Activated CD4-positive, alpha-beta T cell treated with anti-CD3 and anti-CD28 coated beads for 24 hours (primary cell): ENCODE measurements at regions not wholly inside any gene's neighbourhood (a gene's known extent, or its start where the extent isn't known, plus 50 kb on each side); places are given as distances from the start of the nearest gene placed in this dataset.

Source experiments
- DNase-seq, 2 donors: peaks; one replicate each; pipeline ENCODE4 v3.0.0-alpha.2; 2020; ENCODE audit warnings: low read depth in 2 of 2

DNA sequence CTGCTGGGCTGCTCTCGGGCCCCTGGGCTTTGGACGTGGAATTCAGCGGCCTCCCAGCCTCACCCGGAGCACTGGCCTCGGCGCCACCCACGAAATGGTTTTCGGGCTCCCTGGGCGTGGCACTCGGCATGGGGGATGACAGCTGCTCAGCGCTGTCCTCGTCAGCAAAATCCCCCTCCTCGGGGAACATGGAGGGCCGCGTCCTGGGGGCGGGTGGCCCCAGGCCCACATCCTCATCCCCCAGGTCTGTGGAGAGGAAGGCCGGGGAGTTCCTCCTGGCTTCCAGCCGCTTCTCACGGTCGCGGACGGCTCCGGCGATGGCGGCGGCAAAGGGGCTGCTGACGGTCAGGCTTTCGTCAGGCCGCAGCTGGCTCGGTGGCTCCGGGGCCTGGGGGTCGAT lies 88.4 kb downstream of the CTTN start:
- no peak for DNase-seq

DNA sequence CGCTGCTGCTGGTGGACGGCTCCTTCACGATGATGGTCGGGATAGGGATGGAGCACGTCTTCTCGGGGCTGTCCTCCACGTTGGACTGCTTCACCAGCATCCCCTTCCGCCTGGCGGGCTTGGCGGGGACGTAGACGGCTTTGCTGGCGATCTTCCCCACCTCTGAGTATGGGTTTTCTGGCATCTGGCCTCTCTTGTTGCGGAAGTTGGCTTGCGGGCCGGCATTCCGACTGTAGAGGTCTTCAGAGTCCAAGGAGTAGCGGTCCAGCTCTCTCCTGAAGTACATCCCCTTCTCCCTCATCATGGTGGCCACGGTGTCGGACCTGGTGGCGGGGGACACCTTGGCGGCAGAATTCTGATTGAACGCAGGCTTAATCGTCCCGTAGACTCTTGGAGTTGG lies 88.8 kb downstream of the CTTN start:
- DNase-seq: no peak

DNA sequence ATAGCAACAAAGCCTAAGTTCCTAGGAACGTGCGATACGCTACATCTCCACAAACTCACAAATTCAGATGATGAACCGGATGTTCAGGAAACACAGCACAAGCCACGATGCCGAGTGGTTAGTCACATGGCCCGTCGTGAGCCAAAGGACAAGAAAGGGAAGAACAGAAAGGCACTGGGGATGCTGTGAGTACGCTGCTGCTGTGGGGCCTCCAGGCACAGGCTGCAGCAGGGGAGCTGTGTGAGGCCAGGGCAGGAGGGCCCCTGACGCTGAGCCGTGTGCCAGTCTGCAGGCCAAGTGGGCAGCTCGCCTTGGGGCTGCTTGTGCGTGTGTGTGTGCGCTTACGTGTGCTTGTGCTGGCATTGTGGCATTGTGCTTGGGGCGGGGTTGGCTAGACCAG lies 89.4 kb downstream of the CTTN start:
- DNase-seq: no peak

DNA sequence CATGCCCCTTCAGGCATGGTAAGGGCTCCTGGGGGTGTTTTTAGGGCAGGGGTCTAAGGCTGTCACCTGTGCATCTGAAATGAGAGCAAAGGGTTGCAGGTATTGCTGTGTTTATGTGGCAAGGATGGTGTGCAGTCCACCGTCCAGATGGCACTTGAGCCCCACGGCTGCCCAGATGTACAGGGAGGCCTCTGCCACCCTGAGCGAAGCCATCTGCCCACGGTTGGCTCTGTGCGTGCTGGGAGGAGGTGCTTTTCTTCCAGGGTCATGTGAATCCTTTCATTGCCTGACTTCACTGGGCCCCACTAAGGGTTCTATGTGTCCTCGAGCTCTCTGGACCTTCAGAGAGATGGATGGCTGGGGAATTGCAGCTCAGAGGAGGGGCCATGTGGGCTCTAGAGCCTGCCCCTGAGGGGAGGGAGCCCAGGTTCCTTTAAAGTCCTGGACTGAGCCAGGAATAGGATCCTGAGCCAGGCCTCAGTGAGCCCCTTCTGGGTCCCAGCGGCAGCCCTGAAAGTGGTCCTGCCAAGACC lies 89.9 kb downstream of the CTTN start:
- no peak for DNase-seq

DNA sequence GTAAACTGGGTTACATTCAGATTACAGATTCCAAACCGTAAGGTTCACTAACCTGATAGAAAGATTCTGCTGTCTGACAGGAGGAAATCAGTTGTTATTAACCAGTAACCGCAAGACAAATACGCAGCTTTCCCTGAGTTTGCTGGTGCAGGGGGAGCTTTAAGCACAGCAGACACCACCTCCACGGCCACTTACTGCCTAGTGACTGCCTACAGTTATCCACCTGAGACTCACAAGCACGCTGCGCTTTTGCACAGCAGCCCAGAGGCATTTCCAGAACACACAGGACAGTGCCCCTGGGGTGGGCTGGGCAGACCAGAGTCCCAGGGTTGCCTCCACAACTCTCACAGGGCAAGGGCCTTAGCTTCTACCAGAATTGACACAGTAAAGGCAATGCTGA lies 90.9 kb downstream of the CTTN start:
- DNase-seq: no peak

DNA sequence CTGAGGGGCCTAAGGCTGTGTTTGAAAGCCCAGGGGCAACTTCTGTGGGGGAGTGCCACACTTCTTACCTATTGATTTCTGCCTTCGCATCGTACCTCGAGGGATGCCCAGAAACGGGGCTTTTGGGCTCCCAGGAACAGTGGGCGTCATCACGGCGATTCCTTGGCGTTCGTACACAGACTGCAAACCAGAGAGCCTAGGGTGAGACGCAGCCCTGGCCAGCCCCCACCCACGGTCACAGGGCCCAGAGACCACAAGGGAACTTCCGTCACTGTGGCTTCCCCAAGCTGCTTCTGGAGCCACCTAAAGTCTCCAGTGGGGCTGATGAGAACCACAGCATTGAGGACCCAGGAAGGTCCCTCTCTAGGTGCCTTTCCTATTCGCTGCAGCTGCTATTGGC lies 91.9 kb downstream of the CTTN start:
- DNase-seq: no peak

DNA sequence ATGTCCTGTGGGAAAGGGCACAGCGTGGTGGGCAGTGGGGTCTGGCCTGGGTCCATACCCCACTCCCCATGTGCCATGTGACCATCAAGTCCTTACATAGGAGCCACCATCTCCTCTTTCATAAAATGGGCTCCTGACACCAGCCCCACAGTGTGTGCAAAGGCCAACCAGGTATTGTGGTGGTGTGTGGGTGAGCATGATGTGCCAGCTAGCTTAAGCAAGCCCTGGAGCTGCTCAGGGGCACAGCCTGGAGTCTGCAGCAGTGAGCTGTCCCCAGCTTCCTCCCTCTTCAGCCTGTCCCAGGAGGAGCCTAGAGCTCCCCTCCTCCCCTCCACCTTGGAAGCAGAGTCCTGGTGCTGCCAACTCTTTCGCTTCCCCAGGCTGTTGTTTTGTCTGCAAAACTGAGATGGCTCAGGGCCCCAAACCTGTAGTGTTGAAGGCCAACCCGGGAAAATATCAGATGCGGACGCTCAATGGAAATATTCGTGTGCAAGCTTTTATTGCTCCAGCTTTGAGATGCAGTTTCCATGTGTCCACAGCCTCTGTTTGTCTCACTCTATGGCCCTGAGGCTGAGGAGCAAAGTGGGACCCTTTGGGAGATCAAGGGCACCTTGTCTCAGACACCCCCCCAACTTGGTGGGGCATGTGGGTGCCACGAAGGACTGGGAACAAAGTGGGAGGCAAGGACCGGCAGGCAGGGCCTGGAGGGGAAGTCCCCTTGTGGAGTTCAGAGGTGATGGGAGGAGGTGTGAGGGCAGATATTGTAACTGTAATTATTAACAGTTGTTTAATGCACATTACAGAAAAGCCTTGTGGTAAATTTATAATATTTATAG lies 92.6 kb downstream of the CTTN start:
- DNase-seq: no peak

DNA sequence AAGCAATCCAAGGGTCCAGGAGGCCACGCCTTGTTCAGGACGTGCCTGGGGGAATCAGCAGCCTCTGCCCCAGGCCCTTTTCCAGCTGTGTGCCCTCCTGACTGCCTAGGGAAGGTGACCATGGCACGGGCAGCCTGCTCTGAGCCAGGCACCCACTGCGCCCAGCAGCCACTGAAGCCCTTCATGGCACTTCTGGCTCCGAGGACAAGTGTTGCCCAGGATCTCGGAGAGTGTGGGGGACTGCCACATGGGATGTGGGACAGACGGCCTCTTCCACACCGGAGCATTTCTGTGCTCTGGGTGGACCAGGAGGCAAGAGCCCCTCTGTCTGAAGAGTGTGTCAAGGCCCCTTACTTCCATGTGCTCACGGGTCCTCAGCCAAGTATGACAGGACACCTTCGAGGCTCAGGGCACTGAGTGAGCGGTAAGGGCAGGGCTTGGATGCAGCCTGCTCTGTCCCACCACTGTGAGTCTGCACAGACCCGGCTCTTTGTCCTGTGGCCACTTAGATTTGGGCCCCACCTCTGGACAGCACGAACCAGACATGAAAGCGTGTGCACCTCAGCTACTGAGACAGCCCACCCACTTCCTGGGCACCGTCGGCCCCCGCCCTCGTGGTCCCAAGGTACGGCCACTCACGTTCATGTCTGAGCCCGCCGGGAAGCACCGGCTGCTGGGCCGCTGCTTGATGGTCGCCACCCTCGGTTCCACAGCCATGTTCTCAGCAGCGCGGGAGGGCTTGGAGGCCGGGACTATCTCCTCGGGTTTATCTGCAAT lies 93.6 kb downstream of the CTTN start:
- no peak for DNase-seq

DNA sequence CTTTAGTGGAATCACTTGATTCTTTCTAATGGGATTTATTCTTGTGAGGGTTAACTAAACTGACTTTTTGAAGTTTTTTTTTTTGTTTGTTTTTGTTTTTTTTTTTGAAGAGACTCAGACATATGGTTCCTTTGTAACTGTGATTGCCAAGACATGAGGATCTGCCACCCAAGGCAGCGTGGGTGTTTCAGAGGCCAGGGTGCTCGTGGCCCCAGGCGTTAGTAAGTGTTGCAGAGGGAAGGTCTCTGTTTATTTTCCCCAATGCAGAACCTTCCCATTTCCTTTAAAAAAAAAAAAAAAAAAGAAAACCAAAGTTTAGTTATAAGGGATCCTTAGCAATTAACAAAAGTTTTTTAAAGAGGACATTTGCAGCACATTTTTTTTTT lies 94.8 kb downstream of the CTTN start:
- DNase-seq: no peak

DNA sequence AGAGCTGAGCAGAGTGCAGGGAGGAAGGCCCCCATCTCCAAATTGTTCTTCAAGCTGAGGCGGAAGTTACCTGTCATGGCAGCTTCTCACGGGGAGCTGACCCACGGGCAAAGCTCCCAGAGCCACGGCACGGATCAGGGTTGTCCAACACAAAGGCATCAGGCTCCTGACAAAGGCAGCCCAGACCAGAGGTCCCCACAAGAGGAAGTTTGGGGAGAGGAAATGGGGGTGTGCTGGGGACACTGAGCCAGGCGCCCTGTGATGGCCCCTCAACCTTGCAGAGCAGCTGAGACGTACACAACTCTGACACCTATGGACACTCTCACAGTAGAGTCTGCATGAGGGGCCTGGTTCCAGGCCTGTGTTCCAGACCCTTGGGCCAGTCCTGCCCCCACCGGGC lies 95.6 kb downstream of the CTTN start:
- DNase-seq: no peak

DNA sequence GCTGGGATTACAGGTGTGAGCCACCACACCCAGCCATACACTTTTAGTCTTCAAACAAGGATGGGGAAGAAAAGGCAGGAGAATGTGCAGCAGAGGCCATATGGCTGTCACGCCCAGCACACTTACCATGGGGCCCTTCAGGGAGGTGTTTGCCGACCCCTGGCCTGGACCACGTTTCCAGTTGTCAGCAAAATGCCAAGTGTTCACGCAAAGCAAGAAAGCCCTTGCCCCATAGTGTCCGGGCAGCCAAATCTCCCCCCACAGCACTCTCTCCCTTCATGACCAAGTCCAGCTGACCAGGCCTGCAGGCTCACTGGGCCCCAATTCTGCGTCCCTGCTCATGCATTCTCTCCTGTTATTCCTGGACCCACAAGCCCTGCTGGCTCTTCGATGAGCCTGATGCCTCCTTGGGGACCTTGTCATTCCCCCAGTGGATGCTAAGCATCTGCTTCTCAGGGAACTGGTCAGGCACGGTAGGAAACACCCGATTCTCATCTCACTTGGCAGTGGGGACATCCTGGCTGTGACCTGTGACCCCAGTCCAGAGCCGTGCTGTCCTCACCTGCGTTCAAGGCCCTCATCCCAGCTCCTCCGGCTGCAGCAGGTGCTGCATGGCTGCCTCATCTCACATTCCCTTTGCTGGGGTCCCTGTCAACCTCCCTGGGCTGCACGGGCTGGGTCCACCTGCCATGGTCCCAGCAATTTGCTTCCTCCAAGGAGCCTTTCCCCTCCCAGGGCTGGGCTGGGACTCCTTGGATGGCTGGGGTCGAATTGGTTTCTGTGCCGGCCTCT lies 96.4 kb downstream of the CTTN start:
- no peak for DNase-seq

DNA sequence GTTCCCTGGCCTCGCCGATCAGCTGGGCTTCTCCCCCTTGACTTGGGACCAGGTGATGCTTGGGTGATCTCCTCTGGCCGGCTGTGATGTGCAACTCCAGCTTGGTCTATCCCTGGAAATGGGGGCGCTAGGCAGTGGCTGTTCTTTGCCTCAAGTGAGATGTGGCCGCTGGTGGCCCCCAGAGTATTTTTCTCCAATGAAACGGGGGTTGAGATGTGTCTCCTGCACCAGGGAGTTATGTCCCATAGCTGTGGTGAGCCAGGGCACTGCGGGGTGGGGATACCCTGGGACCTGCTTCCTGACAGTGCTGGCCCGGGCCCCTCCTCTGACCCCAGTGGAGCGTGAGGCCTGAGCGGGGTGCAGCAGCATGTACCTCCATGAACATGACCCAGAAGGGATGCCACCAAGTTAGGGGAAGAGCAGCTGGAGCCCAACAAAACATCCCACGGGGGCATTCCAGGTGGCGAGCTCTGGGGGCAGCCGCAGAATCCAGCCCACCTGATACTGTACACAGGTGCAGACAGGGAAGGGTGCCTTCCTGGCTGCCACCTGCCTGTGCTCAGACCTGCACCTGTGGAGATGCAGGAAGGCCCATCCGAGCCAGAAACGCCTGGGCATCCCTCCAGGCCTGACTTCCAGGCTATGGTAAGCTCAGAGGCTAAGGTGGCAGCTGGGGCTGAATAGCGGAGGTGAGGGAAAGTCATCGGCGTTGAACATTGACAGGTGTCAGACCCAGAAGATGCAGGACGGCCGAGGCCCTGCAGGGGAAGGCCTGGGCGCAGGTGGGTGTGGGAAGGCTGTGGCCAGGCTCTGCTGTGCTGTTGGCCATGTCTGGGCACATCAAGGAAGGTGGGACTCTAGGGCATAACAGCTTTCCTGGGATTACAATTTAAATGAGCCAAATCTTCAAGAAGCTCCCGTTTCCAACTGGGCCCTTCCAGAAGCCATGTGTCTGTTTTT lies 97.3 kb downstream of the CTTN start:
- no peak for DNase-seq

DNA sequence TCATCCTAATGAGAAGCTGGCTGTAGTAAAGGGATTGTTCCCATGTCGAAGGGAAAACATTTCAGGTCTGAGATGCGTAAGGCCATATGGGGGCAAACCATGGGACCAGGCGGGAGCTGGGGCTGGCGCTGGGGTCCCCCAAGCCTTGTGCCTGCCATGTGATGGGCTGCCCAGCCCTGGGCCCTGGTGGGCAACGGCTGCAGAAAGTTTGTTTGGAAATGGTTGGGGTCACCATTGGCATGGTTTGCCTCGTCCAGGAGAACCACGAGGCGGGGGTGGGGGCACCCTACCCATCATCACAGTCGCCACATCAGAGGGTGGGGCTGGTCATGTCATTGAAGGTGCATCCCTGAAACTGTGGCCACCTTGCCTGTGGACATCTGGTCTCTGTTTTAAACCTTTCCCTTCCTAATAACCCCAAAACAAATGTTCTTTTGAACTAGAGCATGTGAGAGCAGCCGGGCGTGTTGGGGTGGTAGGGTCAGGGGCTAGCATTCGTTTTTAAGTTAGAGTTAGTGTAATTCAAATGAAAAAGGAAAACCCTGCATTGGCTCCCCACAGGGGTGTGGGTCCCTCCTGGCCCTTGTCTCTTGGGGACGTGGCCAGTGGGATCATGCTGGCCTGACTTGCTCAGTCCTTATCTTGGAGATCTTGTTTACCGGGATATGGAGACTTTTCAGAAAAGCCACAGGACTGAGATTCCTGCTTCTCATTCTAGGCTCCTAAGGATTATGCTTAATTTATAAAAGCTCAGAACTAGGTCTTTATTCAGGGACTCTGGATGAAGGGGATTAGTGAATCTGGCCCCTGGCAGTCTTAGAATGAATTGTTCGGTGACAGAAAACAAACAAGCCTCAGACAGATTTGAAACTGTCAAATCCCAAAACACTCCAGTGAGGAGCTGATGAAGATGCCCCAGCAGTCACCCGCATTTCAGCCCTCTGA lies 98.5 kb downstream of the CTTN start:
- no peak for DNase-seq

DNA sequence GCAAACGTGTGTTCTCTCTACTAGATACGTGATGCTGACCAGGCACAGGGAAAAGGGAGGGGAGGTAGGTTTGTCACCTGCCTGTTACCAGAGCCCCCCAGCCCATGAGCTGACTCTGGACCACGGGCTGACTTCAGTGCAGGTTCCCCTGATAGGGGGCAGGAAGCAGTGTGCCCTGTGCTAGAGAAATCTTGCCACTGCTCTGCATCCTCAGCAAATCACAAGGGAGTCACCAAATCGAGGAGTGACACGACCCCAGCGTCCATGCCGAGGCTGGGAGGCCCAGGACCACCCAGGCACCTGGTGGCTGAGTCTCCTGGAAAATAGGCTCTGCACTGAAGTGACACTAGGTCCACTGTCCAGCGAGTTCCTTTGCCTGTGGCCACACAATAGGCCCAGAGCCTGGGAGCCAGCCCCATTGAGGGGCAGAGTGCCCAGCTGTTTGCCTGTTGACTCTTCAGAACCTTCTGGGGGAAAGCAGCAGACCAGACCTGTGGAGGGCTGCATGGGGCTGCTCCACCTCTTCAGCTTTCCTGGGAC lies 99.3 kb downstream of the CTTN start:
- DNase-seq: no peak

DNA sequence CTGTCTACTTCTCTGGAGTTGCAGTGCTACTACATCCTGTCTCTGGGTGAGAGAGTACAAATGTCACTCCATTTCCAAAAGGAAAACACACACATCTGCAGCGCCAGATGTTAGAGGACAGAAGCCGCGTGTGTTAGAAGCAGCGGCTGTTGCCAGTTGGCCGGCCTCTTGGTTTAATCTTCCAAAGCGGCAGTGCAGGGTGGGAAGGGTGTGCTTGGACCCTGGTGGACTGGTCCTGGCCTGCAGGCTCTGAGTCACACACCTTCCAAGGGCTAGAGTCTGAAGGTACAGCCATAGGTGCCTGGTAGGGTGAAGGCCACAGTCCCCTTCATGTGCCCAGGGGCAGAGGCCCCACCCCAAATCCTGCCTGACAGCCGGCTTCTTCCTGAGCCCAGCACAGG lies 99.8 kb downstream of the CTTN start:
- no peak for DNase-seq

DNA sequence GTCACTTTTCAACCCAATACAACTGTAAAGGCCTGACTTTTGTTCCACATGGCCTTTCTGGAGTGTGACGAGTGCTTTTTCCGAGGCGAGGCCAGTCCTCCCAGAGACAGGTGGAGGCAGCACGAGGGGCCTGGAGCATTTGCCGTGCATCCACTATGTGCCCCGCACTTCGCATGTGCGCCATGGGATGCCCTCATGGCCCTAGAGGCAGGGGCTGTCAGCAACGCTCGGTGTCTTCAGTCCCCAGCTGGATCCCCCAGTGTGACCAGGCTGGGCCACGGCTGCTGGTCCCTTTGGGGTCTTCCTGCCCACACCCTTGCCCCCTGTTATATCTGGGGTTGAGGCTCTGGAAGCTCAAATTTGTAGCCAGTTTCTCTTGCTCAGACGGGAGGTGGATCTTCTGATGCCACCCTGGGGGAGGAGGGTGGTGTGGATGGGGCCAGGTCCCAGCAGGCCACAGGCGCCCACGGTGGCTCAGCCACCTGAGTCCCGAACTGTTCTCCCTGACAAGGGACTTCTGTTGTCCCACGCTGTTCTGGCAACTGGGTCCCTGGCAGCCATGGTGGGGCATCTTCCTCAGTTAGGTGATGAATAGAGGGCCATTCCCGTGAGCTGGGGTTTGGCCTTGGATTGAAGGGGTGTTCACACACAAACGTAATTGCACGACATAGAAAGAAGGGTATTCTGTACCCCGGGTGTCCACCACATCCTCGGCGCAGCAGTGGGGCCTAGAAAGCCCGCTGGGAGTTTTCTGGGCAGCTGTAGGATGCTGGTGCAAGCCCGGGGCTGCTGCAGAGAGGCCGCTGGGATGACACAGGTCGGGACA lies 100.9 kb downstream of the CTTN start:
- DNase-seq: no peak

DNA sequence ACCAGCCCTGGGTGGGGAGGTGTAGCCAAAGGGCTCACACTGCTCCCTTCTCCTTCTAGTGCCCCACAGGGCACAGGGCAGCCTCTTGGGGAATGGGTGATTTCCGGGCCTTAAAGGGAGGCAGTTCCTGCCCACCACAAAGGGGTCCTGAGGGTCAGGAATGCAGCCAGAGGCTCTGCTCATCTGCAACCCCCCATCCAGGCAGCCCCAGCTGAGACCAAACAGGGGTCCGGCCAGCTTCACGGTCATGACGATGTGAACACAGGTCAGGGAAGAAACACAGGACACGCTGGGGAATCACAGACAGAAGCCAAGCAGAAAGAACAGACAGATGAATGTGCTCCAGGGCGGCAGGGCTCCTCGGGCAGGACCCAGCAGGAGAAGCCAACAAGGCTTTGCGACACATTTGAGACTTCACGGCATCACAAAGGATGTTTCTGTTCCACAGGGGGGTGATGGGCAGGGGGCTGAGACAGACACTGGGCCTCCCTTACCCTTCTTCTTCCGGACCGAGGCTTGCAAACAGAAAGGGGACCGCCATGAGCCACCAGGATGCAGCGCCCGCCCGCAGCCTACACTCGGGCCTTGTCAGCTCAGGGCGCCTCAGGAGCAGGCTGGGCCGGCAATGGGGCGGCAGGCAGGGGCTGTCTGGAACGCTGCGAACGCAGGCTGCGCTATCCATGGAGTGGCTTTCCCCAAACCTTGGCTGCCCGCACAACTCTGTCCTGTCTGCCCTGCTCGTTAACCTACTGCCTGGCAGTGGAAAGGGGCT lies 101.9 kb downstream of the CTTN start:
- no peak for DNase-seq
